MM.1S (cell line): ENCODE measurements at regions not wholly inside any gene's neighbourhood (a gene's known extent, or its start where the extent isn't known, plus 50 kb on each side); places are given as distances from the start of the nearest gene placed in this dataset.

Experiments used
- CTCF ChIP-seq: fragments of 300-600 bp; sonication (generic); IDR thresholded peaks from 2 replicates; pipeline ENCODE4 v1.5.1; 2016; ENCODE audit warnings: antibody characterized with exemption, low read length, mixed read lengths
- EZH2 ChIP-seq: fragments of 300-600 bp; sonication (generic); optimal IDR thresholded peaks from 2 replicates; pipeline ENCODE3; 2017; ENCODE audit warnings: low read depth, mild to moderate bottlenecking, antibody characterized with exemption, low read length, mixed read lengths
- EZH2phosphoT487 ChIP-seq: fragments of 300-600 bp; sonication (generic); IDR thresholded peaks from 2 replicates; pipeline ENCODE4 v1.6.1; 2018; ENCODE audit warnings: antibody characterized with exemption, low read length

GRCh38 chr21:27515676-27516075, 548.8 kb upstream of the ADAMTS5 start:
- TF ChIP-seq CTCF (no peak), EZH2phosphoT487 (no peak), EZH2 (no peak)
